H1 (cell line): ENCODE measurements at regions not wholly inside any gene's neighbourhood (a gene's known extent, or its start where the extent isn't known, plus 50 kb on each side); places are given as distances from the start of the nearest gene placed in this dataset.

ENCODE experiments used
- CTCF ChIA-PET: fragments of 300-600 bp; sonication (Branson Sonifier 250); formaldehyde crosslinking; loops from one replicate; lab custom pipeline; 2021; ENCODE audit not compliant: partially characterized antibody; lab: Charles Lee
- POLR2A ChIA-PET: fragments of 300-600 bp; sonication (Branson Sonifier 250); formaldehyde crosslinking; loops from one replicate; lab custom pipeline; 2021; ENCODE audit warnings: inconsistent platforms; ENCODE audit not compliant: partially characterized antibody; lab: Charles Lee
- DNase-seq, 2 experiments: peaks; one replicate each; pipeline versions ENCODE4 v3.0.0 to v3.0.0-alpha.2; 2010 to 2022; ENCODE audit warnings: low spot score in 2 of 2, low read depth in 1 of 2, mixed read lengths in 1 of 2
- FAIRE-seq: peaks from 2 replicates; lab custom pipeline; 2011; peaks lifted over from hg19 to GRCh38; lab: Jason Lieb, UNC
- H2AFZ ChIP-seq: 2 replicates; pipeline ENCODE4 v1.8.1; 2012; ENCODE audit warnings: low read length, inconsistent platforms
- H2AK5ac ChIP-seq: 2 replicates; pipeline ENCODE4 v1.6.1; 2013; ENCODE audit warnings: low read depth, low read length
- H2BK120ac ChIP-seq: replicated peaks from 2 replicates; pipeline ENCODE3; 2013; ENCODE audit warnings: low read depth, low read length, inconsistent platforms
- H2BK12ac ChIP-seq: 2 replicates; pipeline ENCODE4 v1.6.1; 2013; ENCODE audit warnings: low read depth, low read length
- H2BK15ac ChIP-seq: 2 replicates; pipeline ENCODE4 v1.6.1; 2013; ENCODE audit warnings: low read length
- H2BK20ac ChIP-seq: 2 replicates; pipeline ENCODE4 v1.6.1; 2013; ENCODE audit warnings: low read length
- H2BK5ac ChIP-seq: 2 replicates; pipeline ENCODE4 v1.6.1; 2013; ENCODE audit warnings: low read depth, low read length
- H3K14ac ChIP-seq: 2 replicates; pipeline ENCODE4 v1.6.1; 2013; ENCODE audit warnings: inconsistent platforms; ENCODE audit not compliant: insufficient read length
- H3K18ac ChIP-seq: 2 replicates; pipeline ENCODE4 v1.6.1; 2013; ENCODE audit warnings: low read length; ENCODE audit errors: extremely low read depth
- H3K23ac ChIP-seq: 2 replicates; pipeline ENCODE4 v1.6.1; 2013; ENCODE audit warnings: inconsistent platforms; ENCODE audit not compliant: insufficient read length
- H3K23me2 ChIP-seq: 2 replicates; pipeline ENCODE4 v1.6.1; 2013; ENCODE audit warnings: low read depth, low read length
- H3K27ac ChIP-seq: 2 replicates; pipeline ENCODE4 v1.6.1; 2011; ENCODE audit warnings: low read depth, low read length, inconsistent platforms
- H3K27me3 ChIP-seq, 4 experiments: replicated peaks in 1 of 4; 1 replicate in 1 of 4; 2 replicates in 3 of 4; pipeline versions ENCODE4 v1.6.1 to v1.8.1; 2011 to 2013; ENCODE audit warnings: low read length in 3 of 4, mild to moderate bottlenecking in 3 of 4, inconsistent platforms in 2 of 4, mixed read lengths in 2 of 4, moderate library complexity in 1 of 4; ENCODE audit not compliant: control insufficient read depth in 3 of 4, insufficient read depth in 3 of 4; ENCODE audit errors: extremely low read depth in 1 of 4
- H3K36me3 ChIP-seq, 4 experiments: 2 replicates each; pipeline versions ENCODE4 v1.6.1 to v1.8.1; 2011 to 2013; ENCODE audit warnings: mild to moderate bottlenecking in 4 of 4, low read length in 3 of 4, moderate library complexity in 2 of 4, control low read depth in 1 of 4, inconsistent platforms in 1 of 4; ENCODE audit not compliant: insufficient read depth in 4 of 4, control insufficient read depth in 2 of 4
- H3K4ac ChIP-seq: replicated peaks from 2 replicates; pipeline ENCODE3; 2013; ENCODE audit warnings: low read length, low read depth, mixed read lengths, inconsistent platforms; ENCODE audit not compliant: insufficient read length
- H3K4me1 ChIP-seq, 4 experiments: replicated peaks in 1 of 4; 1 replicate in 1 of 4; 2 replicates in 3 of 4; pipeline versions ENCODE4 v1.6.1 to v1.8.1; 2011 to 2013; ENCODE audit warnings: low read length in 3 of 4, inconsistent platforms in 2 of 4, mixed read lengths in 1 of 4; ENCODE audit not compliant: insufficient read depth in 4 of 4, control insufficient read depth in 3 of 4
- H3K4me2 ChIP-seq, 2 experiments: 2 replicates each; pipeline versions ENCODE4 v1.6.1 to v1.8.1; 2011 to 2013; ENCODE audit warnings: low read depth in 2 of 2, low read length in 2 of 2, control low read depth in 1 of 2, inconsistent platforms in 1 of 2, mild to moderate bottlenecking in 1 of 2; ENCODE audit not compliant: insufficient read depth in 1 of 2
- H3K4me3 ChIP-seq, 4 experiments: fragments of 200-600, 300-600 bp in 1 of 4; sonication (generic), shearing (Covaris generic), sonication (Bioruptor Twin) in 1 of 4; 2 replicates each; pipeline versions ENCODE4 v1.5.1 to v1.8.1; 2011 to 2016; ENCODE audit warnings: low read length in 4 of 4, low read depth in 3 of 4, control low read depth in 2 of 4, inconsistent platforms in 2 of 4, mild to moderate bottlenecking in 2 of 4, mixed read lengths in 1 of 4, moderate library complexity in 1 of 4; ENCODE audit not compliant: insufficient read depth in 2 of 4; ENCODE audit errors: extremely low read depth in 1 of 4
- H3K56ac ChIP-seq: replicated peaks from 2 replicates; pipeline ENCODE3; 2013; ENCODE audit warnings: low read depth, mild to moderate bottlenecking, mixed read lengths, low read length, inconsistent platforms; ENCODE audit not compliant: insufficient read length
- H3K79me1 ChIP-seq: 2 replicates; pipeline ENCODE4 v1.6.1; 2013; ENCODE audit warnings: low read depth, low read length, control low read depth
- H3K79me2 ChIP-seq, 2 experiments: 2 replicates each; pipeline versions ENCODE4 v1.6.1 to v1.8.1; 2012 to 2013; ENCODE audit warnings: low read length in 2 of 2, mild to moderate bottlenecking in 2 of 2, inconsistent platforms in 1 of 2; ENCODE audit not compliant: insufficient read depth in 2 of 2, control insufficient read depth in 1 of 2
- H3K9ac ChIP-seq, 4 experiments: replicated peaks in 1 of 4; 1 replicate in 1 of 4; 2 replicates in 3 of 4; pipeline versions ENCODE4 v1.6.1 to v1.8.1; 2011 to 2013; ENCODE audit warnings: low read depth in 3 of 4, low read length in 3 of 4, control low read depth in 2 of 4, mild to moderate bottlenecking in 2 of 4, moderate library complexity in 2 of 4, inconsistent platforms in 1 of 4; ENCODE audit errors: extremely low read depth in 1 of 4
- H3K9me3 ChIP-seq, 2 experiments: 2 replicates each; pipeline versions ENCODE4 v1.6.1 to v1.8.1; 2012 to 2013; ENCODE audit warnings: mild to moderate bottlenecking in 2 of 2, moderate library complexity in 2 of 2, control low read depth in 1 of 2, inconsistent platforms in 1 of 2, low read depth in 1 of 2, low read length in 1 of 2, mixed read lengths in 1 of 2; ENCODE audit not compliant: insufficient read depth in 2 of 2
- H4K20me1 ChIP-seq, 2 experiments: replicated peaks in 1 of 2; 2 replicates each; pipeline versions ENCODE3 to v1.8.1; 2011 to 2013; ENCODE audit warnings: inconsistent platforms in 2 of 2, low read length in 2 of 2, mild to moderate bottlenecking in 1 of 2; ENCODE audit not compliant: insufficient read depth in 2 of 2, control insufficient read depth in 1 of 2
- H4K5ac ChIP-seq: 2 replicates; pipeline ENCODE4 v1.6.1; 2013; ENCODE audit warnings: low read length, low read depth, mixed read lengths, inconsistent platforms; ENCODE audit not compliant: insufficient read length
- H4K8ac ChIP-seq: 2 replicates; pipeline ENCODE4 v1.8.0; 2013; ENCODE audit warnings: mild to moderate bottlenecking, moderate library complexity, low read length, inconsistent platforms; ENCODE audit not compliant: insufficient read depth; ENCODE audit errors: extremely low read depth
- H4K91ac ChIP-seq: replicated peaks from 2 replicates; pipeline ENCODE3; 2013; ENCODE audit warnings: low read length, mixed read lengths, inconsistent platforms; ENCODE audit not compliant: insufficient read length
- CBX5 ChIP-seq: fragments of 300-800, 300-1000 bp; sonication (generic); IDR thresholded peaks from 2 replicates; pipeline ENCODE4 v1.7.1; 2016; ENCODE audit warnings: antibody characterized with exemption, low read length, low read depth
- CTBP2 ChIP-seq: IDR thresholded peaks from 2 replicates; pipeline ENCODE4 v1.7.0; 2011; ENCODE audit warnings: borderline replicate concordance, mild to moderate bottlenecking, moderate library complexity, mixed read lengths, low read length; ENCODE audit not compliant: insufficient read depth, insufficient read length
- GTF2F1 ChIP-seq: IDR thresholded peaks from 2 replicates; pipeline ENCODE4 v1.6.1; 2012; ENCODE audit warnings: low read depth, low read length, improper control_type of control experiment, borderline replicate concordance
- JUND ChIP-seq: IDR thresholded peaks from 2 replicates; pipeline ENCODE4 v1.6.1; 2011; ENCODE audit warnings: mild to moderate bottlenecking, improper control_type of control experiment, low read length
- RXRA ChIP-seq: IDR thresholded peaks from 2 replicates; pipeline ENCODE4 v1.6.1; 2011; ENCODE audit warnings: low read depth, mild to moderate bottlenecking, low read length, moderate library complexity; ENCODE audit not compliant: insufficient read depth
- SIX5 ChIP-seq: IDR thresholded peaks from 2 replicates; pipeline ENCODE4 v1.6.1; 2011; ENCODE audit warnings: mild to moderate bottlenecking, low read depth, low read length
- TAF1 ChIP-seq: IDR thresholded peaks from 2 replicates; pipeline ENCODE4 v1.6.1; 2011; ENCODE audit warnings: mild to moderate bottlenecking, low read depth, low read length
- ZNF274 ChIP-seq: IDR thresholded peaks from 2 replicates; pipeline ENCODE4 v1.7.0; 2012; ENCODE audit warnings: low read length, borderline replicate concordance; ENCODE audit errors: extremely low read depth
- WGBS, 2 experiments: shearing (Covaris generic) in 1 of 2; methylation state at CpG; one replicate each; pipeline versions ENCODE4 v1.1.6 to v1.1.7; 2013 to 2015; ENCODE audit warnings: low lambda C conversion rate in 2 of 2, mixed read lengths in 2 of 2, inconsistent platforms in 1 of 2, low coverage in 1 of 2, missing lambda C conversion rate in 1 of 2; ENCODE audit not compliant: insufficient replicate concordance in 2 of 2, insufficient coverage in 1 of 2, insufficient read length in 1 of 2; ENCODE audit errors: extremely low coverage in 1 of 2, missing lambda C conversion rate in 1 of 2; 5-methylcytosine and 5-hydroxymethylcytosine counted together
- TF ChIP-seq, protein P1 (sequence below), 3 experiments: IDR thresholded peaks; 1 replicate in 2 of 3; 2 replicates in 1 of 3; pipeline versions ENCODE4 v1.5.1 to v1.6.1; 2011; ENCODE audit warnings: low read length in 3 of 3, mild to moderate bottlenecking in 3 of 3, inconsistent platforms in 2 of 3, low read depth in 1 of 3, moderate library complexity in 1 of 3; ENCODE audit not compliant: insufficient read depth in 1 of 3; ENCODE audit errors: control extremely low read depth in 1 of 3
- TF ChIP-seq, protein P2 (sequence below): IDR thresholded peaks from 2 replicates; pipeline ENCODE4 v1.6.1; 2011; ENCODE audit warnings: low read length, improper control_type of control experiment

DNA sequence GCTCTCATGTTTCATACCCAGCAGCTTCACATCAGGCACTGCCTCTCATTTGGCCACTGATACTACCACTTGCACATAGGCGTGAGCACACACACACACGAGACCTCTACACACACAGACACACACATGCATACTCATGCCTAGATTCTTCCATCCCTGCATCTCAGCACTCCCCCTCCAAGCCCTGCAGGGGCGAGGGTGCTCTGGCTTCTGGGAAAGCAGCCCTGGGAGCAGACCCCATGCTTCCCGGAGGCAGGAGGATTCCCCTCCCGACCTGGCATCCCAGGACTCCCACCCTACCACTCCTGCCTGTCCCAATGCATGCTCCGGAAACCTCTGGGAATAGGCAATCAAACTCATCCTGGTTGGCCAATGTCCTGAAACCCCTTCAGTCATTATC is 89.1 kb upstream of the SMNDC1 start:
- peak overlapping the region; percentile 48 for H3K18ac ChIP-seq
- H2AFZ ChIP-seq = peak overlapping the region; percentile 98; the same call in 1 of the 2 replicates
- DNase-seq = no peak
- 0 out of 2 replicates have a peak overlapping the region, but pooled peaks have one; percentile 75 for H2AK5ac ChIP-seq
- no peak overlapping the region for H3K4ac ChIP-seq
- no peak overlapping the region for H3K4me3 ChIP-seq
- H4K8ac ChIP-seq = 0 out of 2 replicates have a peak overlapping the region, but pooled peaks have one; percentile 38
- H3K36me3 ChIP-seq = no peaks in the 10 kb centered on the region
- no peak overlapping the region for H3K4me2 ChIP-seq
- no peak overlapping the region for H3K9ac ChIP-seq
- peak overlapping the region; percentile 35; the same call in 1 of the 2 replicates for H2BK5ac ChIP-seq
- WGBS, 2 experiments = 75% methylated on average over 6 of the region's 6 CpGs; no CpG with 5 or more reads in 1 of the 2 experiments
- H3K9me3 ChIP-seq = no peaks in the 10 kb centered on the region
- ChIA-PET CTCF (interaction anchor here (0.6 to 4.5 kb wide), 3 partner anchors 13 to 152 kb away, joined by 3 to 20 read pairs (median 14); no protein-coding TSS in a partner anchor), POLR2A (interaction anchor here (0.6 kb wide), 1 partner anchor 26 kb away, joined by 5 read pairs; no protein-coding TSS in a partner anchor)
- peak overlapping the region; percentile 54 for H4K91ac ChIP-seq
- H4K20me1 ChIP-seq = no peaks in the 10 kb centered on the region
- no peaks in the 10 kb centered on the region for H3K79me2 ChIP-seq
- peak overlapping the region; percentile 95; the same call in 1 of the 2 replicates for H2BK12ac ChIP-seq
- H2BK15ac ChIP-seq = peak overlapping the region; percentile 81; the same call in 1 of the 2 replicates
- no peak overlapping the region for H3K23ac ChIP-seq
- H3K56ac ChIP-seq = no peak overlapping the region
- H2BK20ac ChIP-seq = peak overlapping the region; percentile 86; the same call in 1 of the 2 replicates
- no peak overlapping the region for H3K27ac ChIP-seq
- H3K14ac ChIP-seq = no peak overlapping the region
- no peak overlapping the region for H2BK120ac ChIP-seq
- no peak overlapping the region for H4K5ac ChIP-seq
- no peaks in the 10 kb centered on the region for H3K79me1 ChIP-seq
- H3K27me3 ChIP-seq = 0 out of 7 replicates have a peak, but pooled peaks cover 0 to 2% (median 0%) of the 10 kb centered on the region in 4 experiments
- no peak for FAIRE-seq
- peaks cover 6 to 15% (median 9%) of the 10 kb centered on the region in 4 experiments for H3K4me1 ChIP-seq
- no peaks in the 10 kb centered on the region for H3K23me2 ChIP-seq
- TF ChIP-seq, protein P1, sequence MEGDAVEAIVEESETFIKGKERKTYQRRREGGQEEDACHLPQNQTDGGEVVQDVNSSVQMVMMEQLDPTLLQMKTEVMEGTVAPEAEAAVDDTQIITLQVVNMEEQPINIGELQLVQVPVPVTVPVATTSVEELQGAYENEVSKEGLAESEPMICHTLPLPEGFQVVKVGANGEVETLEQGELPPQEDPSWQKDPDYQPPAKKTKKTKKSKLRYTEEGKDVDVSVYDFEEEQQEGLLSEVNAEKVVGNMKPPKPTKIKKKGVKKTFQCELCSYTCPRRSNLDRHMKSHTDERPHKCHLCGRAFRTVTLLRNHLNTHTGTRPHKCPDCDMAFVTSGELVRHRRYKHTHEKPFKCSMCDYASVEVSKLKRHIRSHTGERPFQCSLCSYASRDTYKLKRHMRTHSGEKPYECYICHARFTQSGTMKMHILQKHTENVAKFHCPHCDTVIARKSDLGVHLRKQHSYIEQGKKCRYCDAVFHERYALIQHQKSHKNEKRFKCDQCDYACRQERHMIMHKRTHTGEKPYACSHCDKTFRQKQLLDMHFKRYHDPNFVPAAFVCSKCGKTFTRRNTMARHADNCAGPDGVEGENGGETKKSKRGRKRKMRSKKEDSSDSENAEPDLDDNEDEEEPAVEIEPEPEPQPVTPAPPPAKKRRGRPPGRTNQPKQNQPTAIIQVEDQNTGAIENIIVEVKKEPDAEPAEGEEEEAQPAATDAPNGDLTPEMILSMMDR (IDR thresholded peaks at IDR 0.05; ENCODE audit: control extremely low read depth in 1 of 3, insufficient read depth in 1 of 3, low read depth in 1 of 3, low read length in 3 of 3) = no peak
- TF ChIP-seq, protein P2, sequence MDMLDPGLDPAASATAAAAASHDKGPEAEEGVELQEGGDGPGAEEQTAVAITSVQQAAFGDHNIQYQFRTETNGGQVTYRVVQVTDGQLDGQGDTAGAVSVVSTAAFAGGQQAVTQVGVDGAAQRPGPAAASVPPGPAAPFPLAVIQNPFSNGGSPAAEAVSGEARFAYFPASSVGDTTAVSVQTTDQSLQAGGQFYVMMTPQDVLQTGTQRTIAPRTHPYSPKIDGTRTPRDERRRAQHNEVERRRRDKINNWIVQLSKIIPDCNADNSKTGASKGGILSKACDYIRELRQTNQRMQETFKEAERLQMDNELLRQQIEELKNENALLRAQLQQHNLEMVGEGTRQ = no peak
- TF ChIP-seq CBX5 = no peak
- TF ChIP-seq SIX5 = no peak
- no peak for TF ChIP-seq CTBP2
- TF ChIP-seq RXRA = no peak
- no peak for TF ChIP-seq JUND
- no peak for TF ChIP-seq GTF2F1
- TF ChIP-seq ZNF274 = no peak
- TF ChIP-seq TAF1 = no peak
